Activated CD8-positive, alpha-beta memory T cell treated with anti-CD3 and anti-CD28 coated beads for 1 hour (primary cell): ENCODE measurements at regions not wholly inside any gene's neighbourhood (a gene's known extent, or its start where the extent isn't known, plus 50 kb on each side); places are given as distances from the start of the nearest gene placed in this dataset.
"Not testable (repeated sequence)": the region's sequence is repeated elsewhere in the genome, so short reads cannot be mapped to it uniquely, and the experiment has no call there.

Experiments
- DNase-seq, 2 donors: peaks; one replicate each; pipeline ENCODE4 v3.0.0-alpha.2; 2020; ENCODE audit warnings: low read depth in 1 of 2; ENCODE audit errors: extremely low read depth in 1 of 2

DNA sequence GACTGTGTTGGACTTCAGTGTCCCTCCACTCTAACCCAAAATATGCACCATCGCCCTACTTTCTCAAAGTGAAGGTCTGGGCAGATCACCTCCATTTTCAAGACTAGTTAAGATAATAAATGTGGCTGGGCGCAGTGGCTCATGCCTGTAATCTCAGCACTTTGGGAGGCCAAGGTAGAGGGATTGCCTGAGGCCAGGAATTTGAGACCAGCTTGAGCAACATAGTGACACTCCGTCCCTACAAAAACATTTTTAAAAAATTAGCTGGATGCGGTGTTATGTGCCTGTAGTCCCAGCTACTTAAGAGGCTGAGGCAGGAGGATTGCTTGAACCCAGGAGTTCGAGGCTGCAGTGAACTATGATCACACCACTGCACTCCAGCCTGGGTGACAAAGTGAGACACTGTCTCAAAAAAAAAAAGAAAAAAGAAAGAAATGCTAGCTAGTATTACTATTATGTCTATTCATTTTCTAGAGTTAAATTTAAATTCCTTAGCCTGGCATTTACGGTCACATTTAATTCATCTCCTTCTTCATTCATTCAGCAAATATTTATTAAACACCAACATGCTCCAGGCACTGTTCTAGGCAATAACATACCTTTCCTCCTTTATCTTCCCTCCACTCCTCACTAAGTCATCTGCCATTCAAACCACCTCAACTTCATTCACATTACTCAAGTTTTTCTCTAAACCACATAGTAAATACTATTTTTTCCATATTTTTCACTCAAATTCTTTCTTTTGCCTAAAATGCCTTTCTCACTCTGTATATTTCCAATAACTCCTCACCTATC lies 96.1 kb upstream of the XYLT1 start:
- no peak for DNase-seq

DNA sequence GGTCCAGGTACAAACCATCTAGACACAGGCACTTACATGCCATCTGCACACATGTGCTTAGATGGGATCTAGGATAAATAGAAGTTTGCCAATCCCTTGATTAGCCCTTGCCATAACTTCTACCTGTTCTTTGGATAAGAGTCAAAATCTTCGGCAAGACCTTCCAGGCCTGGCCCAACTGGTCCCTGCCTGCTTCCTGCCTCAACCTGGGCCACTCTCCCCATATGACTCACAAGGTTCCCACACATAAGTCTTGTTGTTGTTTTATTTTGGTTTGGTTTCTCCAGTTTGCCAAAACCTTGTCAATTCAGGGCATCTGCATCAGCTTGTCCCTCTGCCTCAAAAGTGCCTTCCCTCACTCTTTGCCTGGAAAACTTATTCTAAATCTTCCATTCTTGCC lies 95.3 kb upstream of the XYLT1 start:
- no peak for DNase-seq

DNA sequence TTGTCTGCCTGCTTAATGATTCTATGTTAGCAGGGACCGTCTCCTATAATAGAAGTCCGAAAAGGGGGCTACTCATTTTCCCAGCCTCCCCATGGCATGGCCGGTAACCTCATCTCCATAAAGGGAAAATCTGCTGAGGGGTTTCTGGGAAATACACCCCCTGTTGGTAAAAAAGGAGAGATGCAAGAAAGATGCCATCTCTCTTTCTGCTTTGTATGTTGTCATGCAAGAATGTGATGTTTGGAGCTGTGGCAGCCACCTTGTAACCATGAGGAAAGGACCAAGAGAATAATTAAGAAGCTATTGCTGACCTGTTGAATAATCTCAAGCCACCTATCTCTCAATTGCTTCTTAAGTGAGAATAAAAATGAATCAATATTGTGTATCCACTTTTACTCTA lies 94.8 kb upstream of the XYLT1 start:
- DNase-seq, result no peak

- DNase-seq, result no peak
These were observed 94.1 kb upstream of the XYLT1 start for GRCh38 chr16:17564856-17565255.

DNA sequence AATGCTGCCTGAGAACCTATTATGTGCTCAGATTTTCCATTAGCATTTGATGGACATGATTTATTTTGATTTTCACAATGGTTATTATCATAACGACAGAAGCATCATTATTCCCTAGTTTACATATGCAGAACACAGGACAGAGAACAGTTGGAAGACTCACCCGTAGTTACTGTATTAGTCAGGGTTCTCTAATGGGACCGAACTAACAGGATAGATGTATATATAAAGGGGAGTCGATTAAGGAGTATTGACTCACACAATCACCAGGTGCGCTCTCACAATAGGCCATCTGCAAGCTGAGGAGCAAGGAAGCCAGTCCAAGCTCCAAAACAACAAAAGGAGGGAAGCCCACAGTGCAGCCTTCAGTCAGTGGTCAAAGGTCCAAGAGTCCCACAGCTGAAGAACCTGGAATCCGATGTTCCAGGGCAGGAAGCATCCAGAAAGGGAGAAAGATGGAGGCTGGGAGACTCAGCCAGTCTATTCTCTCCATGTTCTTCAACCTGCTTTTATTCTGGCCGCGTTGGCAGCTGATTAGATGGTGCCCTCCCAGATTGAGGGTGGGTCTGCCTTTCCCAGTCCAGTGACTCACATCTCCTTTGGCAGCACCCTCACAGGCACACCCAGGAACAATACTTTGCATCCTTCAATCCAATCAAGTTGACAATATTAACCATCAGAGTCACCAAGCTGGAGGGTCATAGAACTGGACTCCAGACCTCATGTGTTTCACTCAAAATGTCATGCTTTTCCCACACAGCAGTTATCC lies 92.7 kb upstream of the XYLT1 start:
- no peak for DNase-seq

DNA sequence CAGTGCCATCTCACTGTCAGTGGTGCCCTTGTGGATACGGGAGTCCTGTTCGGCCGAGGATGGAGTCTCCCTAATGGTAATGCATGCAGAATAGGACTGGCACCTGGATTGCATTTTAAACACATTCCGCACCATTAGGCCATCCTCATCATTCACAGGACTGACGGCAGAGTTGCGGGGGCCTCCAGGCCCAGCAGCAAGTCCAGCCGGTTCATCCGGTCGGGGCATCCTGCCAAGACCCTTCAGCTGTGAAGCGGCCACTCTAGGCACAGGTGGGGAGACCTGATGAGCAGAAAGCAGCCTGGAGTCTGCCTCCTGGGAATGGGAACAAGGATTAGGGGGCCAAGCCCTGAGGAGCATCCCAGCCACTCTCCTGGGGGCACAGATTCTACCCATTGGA lies 90.3 kb upstream of the XYLT1 start:
- DNase-seq, result no peak

- DNase-seq, result no peak
These were observed 89.8 kb upstream of the XYLT1 start for GRCh38 chr16:17560548-17560947.

- DNase-seq, result no peak
These were observed 88.6 kb upstream of the XYLT1 start for GRCh38 chr16:17559394-17559793.

- no peak for DNase-seq
These were observed 87.2 kb upstream of the XYLT1 start for GRCh38 chr16:17557949-17558348.

- DNase-seq, result no peak
These were observed 86.7 kb upstream of the XYLT1 start for GRCh38 chr16:17557480-17557879.

DNA sequence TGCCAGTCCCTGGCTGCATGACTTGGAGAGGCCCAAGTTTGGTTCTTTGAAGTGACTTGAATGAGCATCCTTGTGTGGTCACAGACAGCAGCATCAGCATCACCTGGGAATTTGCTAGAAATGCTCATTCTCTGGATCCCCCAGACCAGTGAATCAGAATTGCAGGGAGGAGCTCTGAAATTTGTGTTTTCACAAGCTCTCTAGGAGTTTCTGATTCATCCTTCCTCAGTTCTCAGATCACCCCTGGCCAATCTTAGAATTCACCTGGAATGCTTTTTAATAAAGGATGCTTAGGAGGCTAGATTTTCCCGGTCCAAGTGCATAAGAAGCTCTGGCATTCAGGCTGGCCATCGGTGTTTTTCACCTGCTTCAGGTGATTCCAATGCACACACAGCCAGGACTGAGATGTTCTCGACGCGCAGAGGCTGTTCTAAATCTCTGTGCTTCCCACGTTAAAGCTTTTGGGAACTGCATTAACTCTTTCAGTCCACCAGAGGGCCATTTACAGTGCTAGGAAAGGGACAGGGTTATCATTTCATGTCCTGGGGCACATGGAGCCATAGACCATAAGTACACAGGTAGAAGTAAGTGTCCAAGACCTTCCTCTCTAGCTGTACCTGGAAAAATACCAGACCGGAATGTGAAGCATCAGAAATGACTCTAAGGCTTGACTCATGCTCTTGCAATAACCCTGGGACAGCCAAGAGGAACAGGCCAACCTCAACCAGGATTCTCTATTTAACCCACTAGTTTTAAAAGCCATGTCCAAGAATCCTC lies 85.7 kb upstream of the XYLT1 start:
- no peak for DNase-seq

DNA sequence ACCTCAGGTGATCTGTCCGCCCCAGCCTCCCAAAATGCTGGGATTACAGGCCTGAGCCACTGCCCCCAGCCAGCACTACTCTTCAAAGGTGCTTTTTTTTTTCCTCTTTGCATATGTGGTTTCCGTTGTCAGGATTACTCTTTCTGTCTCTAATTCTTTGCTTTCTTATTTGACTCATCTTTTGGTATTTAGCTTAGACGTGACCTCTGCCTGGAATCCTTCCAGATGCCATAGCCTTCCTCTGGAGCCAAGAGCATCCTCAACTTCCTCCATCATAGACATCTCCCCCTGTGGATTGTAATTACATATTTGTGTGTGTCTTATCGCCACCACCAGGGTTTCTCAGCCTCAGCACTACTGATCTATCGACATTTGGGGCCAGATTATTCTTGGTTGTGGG lies 84.4 kb upstream of the XYLT1 start:
- DNase-seq, result no peak

GRCh38 chr16:17552351-17552750 lies 81.6 kb upstream of the XYLT1 start:
- DNase-seq, result no peak

DNA sequence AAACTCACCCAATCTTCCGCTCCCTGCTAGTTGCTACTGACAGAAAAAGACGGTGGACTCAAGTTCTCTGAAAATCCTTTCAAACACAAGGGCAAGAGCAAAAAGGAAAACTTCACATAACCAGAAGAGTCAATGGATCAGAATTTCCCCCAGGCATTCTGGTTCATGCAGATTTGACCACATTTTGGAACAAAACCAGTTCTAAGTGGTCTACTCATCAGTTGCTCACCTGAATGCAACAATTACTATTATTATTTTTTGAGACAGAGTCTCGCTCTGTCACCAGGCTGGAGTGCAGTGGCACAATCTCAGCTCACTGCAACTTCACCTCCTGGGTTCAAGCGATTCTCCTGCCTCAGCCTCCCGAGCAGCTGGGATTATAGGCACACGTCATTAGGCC lies 80.9 kb upstream of the XYLT1 start:
- not testable (repeated sequence) for DNase-seq

DNA sequence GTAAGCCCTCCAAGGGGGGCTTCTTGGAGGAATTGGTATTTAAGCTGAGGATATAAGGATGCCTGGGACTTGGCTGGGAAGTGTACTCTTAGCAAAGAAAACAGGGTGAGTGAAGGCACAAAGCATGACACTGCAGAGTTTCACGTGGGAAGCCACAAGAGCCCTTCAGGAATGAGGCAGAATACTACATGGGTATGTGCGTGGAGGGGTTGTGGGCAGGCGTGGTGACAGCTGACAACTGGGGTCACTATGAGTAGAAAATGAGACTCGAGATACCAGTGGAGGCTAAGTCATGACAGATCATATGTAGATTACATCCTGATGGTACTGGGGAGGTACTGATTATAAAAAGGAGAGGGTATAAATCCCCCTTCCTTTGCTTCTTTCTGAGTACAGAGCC lies 78.1 kb upstream of the XYLT1 start:
- DNase-seq, result no peak

DNA sequence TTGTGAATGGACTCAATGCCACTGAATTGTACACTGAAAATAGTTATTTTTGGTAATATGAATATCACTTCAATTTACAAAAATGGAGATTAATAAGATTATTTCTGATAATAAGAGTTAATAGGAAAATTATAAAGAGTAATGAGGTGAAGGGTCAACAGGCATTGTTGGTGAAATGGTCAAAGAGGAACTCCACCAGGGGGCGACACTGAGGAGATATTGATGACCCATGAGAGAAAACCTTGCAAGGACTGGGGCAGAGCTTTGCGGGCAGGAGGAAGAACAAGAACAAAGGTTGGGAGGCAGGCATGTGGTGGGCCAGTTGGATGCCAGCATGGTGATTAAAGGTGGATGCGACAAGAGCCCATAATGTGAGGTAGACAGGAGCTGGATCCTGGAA lies 74.0 kb upstream of the XYLT1 start:
- DNase-seq, result no peak

DNA sequence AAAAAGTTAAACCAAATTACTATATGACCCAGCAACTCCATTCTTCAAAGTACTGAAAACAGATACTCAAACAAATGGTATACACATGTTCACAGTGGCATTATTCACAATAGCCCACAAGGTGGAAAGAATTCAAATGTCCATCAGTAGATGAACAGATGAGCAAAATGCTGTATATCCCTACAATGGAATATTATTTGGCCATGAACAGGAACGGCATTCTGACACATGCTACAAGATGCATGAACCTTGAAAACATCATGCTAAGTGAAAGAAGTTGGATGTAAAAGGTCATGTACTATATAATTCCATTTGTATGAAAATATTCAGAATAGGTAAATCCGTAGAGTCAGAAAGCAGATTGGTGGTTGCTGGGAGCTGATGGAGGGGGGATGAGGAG lies 73.5 kb upstream of the XYLT1 start:
- DNase-seq, result no peak

DNA sequence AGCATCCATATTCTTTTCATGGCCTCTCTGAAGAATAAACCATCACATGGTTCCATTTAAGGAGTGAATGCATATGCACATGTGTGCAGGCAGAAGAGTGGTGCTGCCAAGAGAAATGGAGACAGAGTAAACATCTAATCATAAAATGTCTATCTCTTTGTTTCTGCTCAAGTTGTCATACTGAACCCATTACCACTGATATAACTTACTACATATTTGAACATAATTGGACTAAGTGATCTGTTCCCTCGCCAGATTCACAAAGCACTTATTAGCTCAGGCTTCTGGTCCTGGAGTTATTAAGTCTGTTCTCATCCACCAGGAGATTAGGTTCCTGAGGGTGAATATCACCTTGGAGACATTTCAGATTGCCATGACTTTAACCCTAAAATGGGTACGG lies 72.3 kb upstream of the XYLT1 start:
- no peak for DNase-seq

DNA sequence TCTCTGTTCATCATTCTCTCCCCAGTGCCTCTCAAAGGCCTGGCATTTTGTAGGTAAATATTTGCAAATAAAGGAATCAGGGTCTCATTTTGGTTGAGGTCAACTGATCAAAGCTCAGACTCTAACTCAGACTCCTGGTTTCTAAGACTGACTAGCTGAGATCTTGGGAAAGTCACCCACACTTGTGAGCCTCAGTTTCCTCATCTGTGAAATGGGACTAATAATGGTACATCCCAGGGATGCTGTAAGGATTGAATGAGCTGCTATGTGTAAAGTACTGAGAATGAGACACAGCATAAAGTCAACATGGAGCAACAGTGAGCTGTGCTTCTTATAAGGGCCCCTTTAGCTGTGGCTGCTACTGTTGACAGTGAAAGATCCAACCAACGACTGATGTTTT lies 70.6 kb upstream of the XYLT1 start:
- DNase-seq, result no peak

- no peak for DNase-seq
These were observed 68.2 kb upstream of the XYLT1 start for GRCh38 chr16:17538927-17539326.

GRCh38 chr16:17532338-17532995 lies 61.7 kb upstream of the XYLT1 start:
- DNase-seq, result no peak
